GM23338 (cell line): ENCODE measurements at regions not wholly inside any gene's neighbourhood (a gene's known extent, or its start where the extent isn't known, plus 50 kb on each side); places are given as distances from the start of the nearest gene placed in this dataset.

Source experiments
- ATAC-seq: fragments of 200-7000 bp; cut with Tn5 transposase; 3 replicates; pipeline ENCODE4 v1.9.1; 2020
- DNase-seq: peaks from one replicate; pipeline ENCODE4 v3.0.0-alpha.2; 2015; ENCODE audit warnings: low spot score
- H2AFZ ChIP-seq: fragments of 200-600 bp; sonication (generic); 2 replicates; pipeline ENCODE4 v1.8.0; 2016; ENCODE audit warnings: antibody characterized with exemption, mild to moderate bottlenecking, moderate library complexity
- H3F3A ChIP-seq: fragments of 200-600 bp; sonication (generic); replicated peaks from 2 replicates; pipeline ENCODE4 v1.8.0; 2017; ENCODE audit warnings: antibody characterized with exemption, mixed run types, low read depth
- H3K27ac ChIP-seq: fragments of 200-600 bp; sonication (generic); 2 replicates; pipeline ENCODE4 v1.6.1; 2016; ENCODE audit warnings: low read depth
- H3K27me3 ChIP-seq: fragments of 200-600 bp; sonication (generic); 2 replicates; pipeline ENCODE4 v1.8.0; 2016; ENCODE audit warnings: mild to moderate bottlenecking, mixed run types, moderate library complexity; ENCODE audit not compliant: insufficient read depth
- H3K36me3 ChIP-seq: fragments of 200-600 bp; sonication (generic); 2 replicates; pipeline ENCODE4 v1.8.0; 2016; ENCODE audit warnings: mild to moderate bottlenecking; ENCODE audit not compliant: insufficient read depth
- H3K4me1 ChIP-seq: fragments of 200-600 bp; sonication (generic); 2 replicates; pipeline ENCODE4 v1.8.0; 2016; ENCODE audit warnings: mild to moderate bottlenecking, moderate library complexity; ENCODE audit not compliant: insufficient read depth
- H3K4me2 ChIP-seq: fragments of 200-600 bp; sonication (generic); 2 replicates; pipeline ENCODE4 v1.7.1; 2017; ENCODE audit warnings: mixed run types
- H3K4me3 ChIP-seq: fragments of 200-600 bp; sonication (generic); 2 replicates; pipeline ENCODE4 v1.6.1; 2016; ENCODE audit warnings: mixed run types
- H3K79me2 ChIP-seq: fragments of 200-600 bp; sonication (generic); replicated peaks from 2 replicates; pipeline ENCODE4 v1.8.0; 2017; ENCODE audit warnings: mild to moderate bottlenecking; ENCODE audit not compliant: insufficient read depth
- H3K9me2 ChIP-seq: fragments of 200-600 bp; sonication (generic); 2 replicates; pipeline ENCODE4 v1.8.0; 2017; ENCODE audit not compliant: insufficient read depth
- H4K20me1 ChIP-seq: fragments of 200-600 bp; sonication (generic); replicated peaks from 2 replicates; pipeline ENCODE4 v1.8.0; 2017; ENCODE audit warnings: mild to moderate bottlenecking; ENCODE audit not compliant: insufficient read depth
- H3K27ac Mint-ChIP-seq: 2 replicates; pipeline ENCODE4 v1.8.0; 2020; ENCODE audit warnings: inconsistent platforms, mild to moderate bottlenecking, moderate library complexity, mixed read lengths
- H3K27me3 Mint-ChIP-seq: 3 replicates; pipeline ENCODE4 v1.8.0; 2022; ENCODE audit warnings: low read depth, mild to moderate bottlenecking, moderate library complexity, mixed read lengths, inconsistent platforms; ENCODE audit not compliant: insufficient read depth, poor library complexity
- H3K36me3 Mint-ChIP-seq: 3 replicates; pipeline ENCODE4 v1.8.0; 2021; ENCODE audit warnings: low read depth, mild to moderate bottlenecking, inconsistent platforms, moderate library complexity, mixed read lengths
- H3K4me1 Mint-ChIP-seq: 3 replicates; pipeline ENCODE4 v1.8.0; 2020; ENCODE audit warnings: mild to moderate bottlenecking, inconsistent platforms, mixed read lengths
- H3K4me3 Mint-ChIP-seq: 3 replicates; pipeline ENCODE4 v1.8.0; 2021; ENCODE audit warnings: moderate library complexity, mild to moderate bottlenecking, inconsistent platforms, mixed read lengths
- H3K9me3 Mint-ChIP-seq: 3 replicates; pipeline ENCODE4 v1.8.0; 2020; ENCODE audit warnings: moderate library complexity, mild to moderate bottlenecking, inconsistent platforms, mixed read lengths
- CREB1 ChIP-seq: fragments of 250-450 bp; sonication (Bioruptor Pico); IDR thresholded peaks from 2 replicates; pipeline ENCODE4 v1.5.0; 2020; ENCODE audit warnings: low read depth, mild to moderate bottlenecking, moderate library complexity
- EZH2 ChIP-seq: fragments of 200-600 bp; sonication (generic); IDR thresholded peaks from one replicate; pipeline ENCODE4 v1.8.0; 2017; ENCODE audit warnings: antibody characterized with exemption, mild to moderate bottlenecking, low read depth; ENCODE audit not compliant: unreplicated experiment
- EZH2phosphoT487 ChIP-seq: fragments of 200-600 bp; sonication (generic); IDR thresholded peaks from one replicate; pipeline ENCODE4 v1.8.1; 2018; ENCODE audit warnings: antibody characterized with exemption; ENCODE audit not compliant: unreplicated experiment
- JUNB ChIP-seq: IDR thresholded peaks from one replicate; pipeline ENCODE4 v1.6.1; 2016; ENCODE audit warnings: antibody characterized with exemption; ENCODE audit not compliant: unreplicated experiment
- POLR2AphosphoS5 ChIP-seq: IDR thresholded peaks from 2 replicates; pipeline ENCODE4 v1.6.1; 2016; ENCODE audit warnings: antibody characterized with exemption, low read depth
- STAT1 ChIP-seq: IDR thresholded peaks from one replicate; pipeline ENCODE4 v1.6.1; 2016; ENCODE audit warnings: antibody characterized with exemption; ENCODE audit not compliant: unreplicated experiment
- ZNF114 ChIP-seq: fragments of 250-450 bp; sonication (Bioruptor Pico); IDR thresholded peaks from 2 replicates; pipeline ENCODE4 v1.5.0; 2020; ENCODE audit warnings: mild to moderate bottlenecking, moderate library complexity
- ZNF331 ChIP-seq: fragments of 250-450 bp; sonication (Bioruptor Pico); IDR thresholded peaks from 2 replicates; pipeline ENCODE4 v1.5.0; 2020; ENCODE audit warnings: low read depth, mild to moderate bottlenecking, moderate library complexity
- TF ChIP-seq, protein P1 (sequence below): IDR thresholded peaks from one replicate; pipeline ENCODE4 v1.6.1; 2018; ENCODE audit warnings: antibody characterized with exemption; ENCODE audit not compliant: unreplicated experiment
- TF ChIP-seq, protein P2 (sequence below), 2 experiments: fragments of 200-600 bp in 1 of 2; sonication (generic) in 1 of 2; conservative IDR thresholded peaks; 2 replicates each; pipeline versions ENCODE4 v1.5.1 to v1.6.1; 2016 to 2017; ENCODE audit warnings: antibody characterized with exemption in 2 of 2, low read depth in 2 of 2, mild to moderate bottlenecking in 2 of 2, moderate library complexity in 1 of 2
- TF ChIP-seq, protein P3 (sequence below): IDR thresholded peaks from 2 replicates; pipeline ENCODE4 v1.6.1; 2016; ENCODE audit warnings: antibody characterized with exemption

GRCh38 chr15:46768287-46768686 is 949.0 kb upstream of the SEMA6D start:
- H3K79me2 ChIP-seq: no peaks in the 10 kb centered on the region
- Mint-ChIP-seq H3K4me1 (peaks cover 2% of the 10 kb centered on the region; the same call in 1 of the 3 replicates), H3K36me3 (peaks cover 16% of the 10 kb centered on the region), H3K27ac (no peak overlapping the region), H3K4me3 (no peak overlapping the region), H3K9me3 (peaks cover 47% of the 10 kb centered on the region), H3K27me3 (peaks cover 5% of the 10 kb centered on the region)
- no peak overlapping the region for H2AFZ ChIP-seq
- no peak for ATAC-seq
- H3K4me3 ChIP-seq: no peak overlapping the region
- H3K27me3 ChIP-seq: no peaks in the 10 kb centered on the region
- H3F3A ChIP-seq: no peaks in the 10 kb centered on the region
- no peak overlapping the region for H3K27ac ChIP-seq
- TF ChIP-seq POLR2AphosphoS5 (no peak), ZNF114 (CRISPR knock-in tag) (no peak), STAT1 (no peak), EZH2phosphoT487 (no peak), ZNF331 (CRISPR knock-in tag) (no peak), JUNB (no peak)
- TF ChIP-seq, protein P1, sequence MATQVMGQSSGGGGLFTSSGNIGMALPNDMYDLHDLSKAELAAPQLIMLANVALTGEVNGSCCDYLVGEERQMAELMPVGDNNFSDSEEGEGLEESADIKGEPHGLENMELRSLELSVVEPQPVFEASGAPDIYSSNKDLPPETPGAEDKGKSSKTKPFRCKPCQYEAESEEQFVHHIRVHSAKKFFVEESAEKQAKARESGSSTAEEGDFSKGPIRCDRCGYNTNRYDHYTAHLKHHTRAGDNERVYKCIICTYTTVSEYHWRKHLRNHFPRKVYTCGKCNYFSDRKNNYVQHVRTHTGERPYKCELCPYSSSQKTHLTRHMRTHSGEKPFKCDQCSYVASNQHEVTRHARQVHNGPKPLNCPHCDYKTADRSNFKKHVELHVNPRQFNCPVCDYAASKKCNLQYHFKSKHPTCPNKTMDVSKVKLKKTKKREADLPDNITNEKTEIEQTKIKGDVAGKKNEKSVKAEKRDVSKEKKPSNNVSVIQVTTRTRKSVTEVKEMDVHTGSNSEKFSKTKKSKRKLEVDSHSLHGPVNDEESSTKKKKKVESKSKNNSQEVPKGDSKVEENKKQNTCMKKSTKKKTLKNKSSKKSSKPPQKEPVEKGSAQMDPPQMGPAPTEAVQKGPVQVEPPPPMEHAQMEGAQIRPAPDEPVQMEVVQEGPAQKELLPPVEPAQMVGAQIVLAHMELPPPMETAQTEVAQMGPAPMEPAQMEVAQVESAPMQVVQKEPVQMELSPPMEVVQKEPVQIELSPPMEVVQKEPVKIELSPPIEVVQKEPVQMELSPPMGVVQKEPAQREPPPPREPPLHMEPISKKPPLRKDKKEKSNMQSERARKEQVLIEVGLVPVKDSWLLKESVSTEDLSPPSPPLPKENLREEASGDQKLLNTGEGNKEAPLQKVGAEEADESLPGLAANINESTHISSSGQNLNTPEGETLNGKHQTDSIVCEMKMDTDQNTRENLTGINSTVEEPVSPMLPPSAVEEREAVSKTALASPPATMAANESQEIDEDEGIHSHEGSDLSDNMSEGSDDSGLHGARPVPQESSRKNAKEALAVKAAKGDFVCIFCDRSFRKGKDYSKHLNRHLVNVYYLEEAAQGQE: no peak
- no peaks in the 10 kb centered on the region for H3K4me1 ChIP-seq
- H3K4me2 ChIP-seq: no peak overlapping the region
- H3K36me3 ChIP-seq: peaks cover 8% of the 10 kb centered on the region; the same call in 1 of the 2 replicates
- peaks cover 4% of the 10 kb centered on the region; the same call in 1 of the 2 replicates for H3K9me2 ChIP-seq
- peak; percentile 61 for DNase-seq
- H4K20me1 ChIP-seq: no peaks in the 10 kb centered on the region

DNA sequence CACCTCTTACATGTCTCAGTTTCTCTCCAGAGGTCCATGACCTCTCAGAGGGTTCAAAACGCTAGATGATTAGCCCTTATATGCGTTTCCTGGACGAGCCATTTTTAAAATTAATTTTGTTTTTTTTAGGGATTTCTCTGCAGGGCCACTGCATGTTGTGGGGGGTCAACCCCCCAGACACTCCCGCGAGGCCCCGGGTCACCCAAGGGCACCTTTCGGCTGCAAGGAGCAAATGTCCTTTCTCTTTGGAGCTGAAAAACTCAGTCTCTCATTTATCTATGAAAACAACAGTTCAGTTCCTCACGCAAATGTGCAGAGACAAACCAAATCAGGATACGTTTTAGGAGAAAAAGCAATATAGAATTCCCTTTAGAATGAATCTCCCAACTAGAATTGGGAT is 944.3 kb upstream of the SEMA6D start:
- H3K79me2 ChIP-seq: no peaks in the 10 kb centered on the region
- Mint-ChIP-seq H3K9me3 (peaks cover 57% of the 10 kb centered on the region), H3K27ac (no peak overlapping the region), H3K4me3 (no peak overlapping the region), H3K4me1 (peaks cover 2% of the 10 kb centered on the region; the same call in 1 of the 3 replicates), H3K36me3 (peaks cover 11% of the 10 kb centered on the region), H3K27me3 (peaks cover 8% of the 10 kb centered on the region)
- no peaks in the 10 kb centered on the region for H3K4me1 ChIP-seq
- no peaks in the 10 kb centered on the region for H3K27me3 ChIP-seq
- no peaks in the 10 kb centered on the region for H4K20me1 ChIP-seq
- H2AFZ ChIP-seq: no peak overlapping the region; the same call in 1 of the 2 replicates
- DNase-seq (no peak), ATAC-seq (no peak)
- no peak overlapping the region for H3K27ac ChIP-seq
- H3F3A ChIP-seq: no peaks in the 10 kb centered on the region
- peaks cover 8% of the 10 kb centered on the region; the same call in 1 of the 2 replicates for H3K36me3 ChIP-seq
- no peak overlapping the region for H3K4me2 ChIP-seq
- no peaks in the 10 kb centered on the region for H3K9me2 ChIP-seq
- H3K4me3 ChIP-seq: no peak overlapping the region
- TF ChIP-seq, protein P2, sequence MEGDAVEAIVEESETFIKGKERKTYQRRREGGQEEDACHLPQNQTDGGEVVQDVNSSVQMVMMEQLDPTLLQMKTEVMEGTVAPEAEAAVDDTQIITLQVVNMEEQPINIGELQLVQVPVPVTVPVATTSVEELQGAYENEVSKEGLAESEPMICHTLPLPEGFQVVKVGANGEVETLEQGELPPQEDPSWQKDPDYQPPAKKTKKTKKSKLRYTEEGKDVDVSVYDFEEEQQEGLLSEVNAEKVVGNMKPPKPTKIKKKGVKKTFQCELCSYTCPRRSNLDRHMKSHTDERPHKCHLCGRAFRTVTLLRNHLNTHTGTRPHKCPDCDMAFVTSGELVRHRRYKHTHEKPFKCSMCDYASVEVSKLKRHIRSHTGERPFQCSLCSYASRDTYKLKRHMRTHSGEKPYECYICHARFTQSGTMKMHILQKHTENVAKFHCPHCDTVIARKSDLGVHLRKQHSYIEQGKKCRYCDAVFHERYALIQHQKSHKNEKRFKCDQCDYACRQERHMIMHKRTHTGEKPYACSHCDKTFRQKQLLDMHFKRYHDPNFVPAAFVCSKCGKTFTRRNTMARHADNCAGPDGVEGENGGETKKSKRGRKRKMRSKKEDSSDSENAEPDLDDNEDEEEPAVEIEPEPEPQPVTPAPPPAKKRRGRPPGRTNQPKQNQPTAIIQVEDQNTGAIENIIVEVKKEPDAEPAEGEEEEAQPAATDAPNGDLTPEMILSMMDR (conservative IDR thresholded peaks at IDR 0.05; ENCODE audit: low read depth in 2 of 2): no peak
- TF ChIP-seq EZH2 (no peak), STAT1 (no peak), CREB1 (CRISPR knock-in tag) (no peak), ZNF114 (CRISPR knock-in tag) (no peak)
- TF ChIP-seq, protein P1: no peak
- TF ChIP-seq, protein P3, sequence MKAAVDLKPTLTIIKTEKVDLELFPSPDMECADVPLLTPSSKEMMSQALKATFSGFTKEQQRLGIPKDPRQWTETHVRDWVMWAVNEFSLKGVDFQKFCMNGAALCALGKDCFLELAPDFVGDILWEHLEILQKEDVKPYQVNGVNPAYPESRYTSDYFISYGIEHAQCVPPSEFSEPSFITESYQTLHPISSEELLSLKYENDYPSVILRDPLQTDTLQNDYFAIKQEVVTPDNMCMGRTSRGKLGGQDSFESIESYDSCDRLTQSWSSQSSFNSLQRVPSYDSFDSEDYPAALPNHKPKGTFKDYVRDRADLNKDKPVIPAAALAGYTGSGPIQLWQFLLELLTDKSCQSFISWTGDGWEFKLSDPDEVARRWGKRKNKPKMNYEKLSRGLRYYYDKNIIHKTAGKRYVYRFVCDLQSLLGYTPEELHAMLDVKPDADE: no peak
